ENCODE measurements at regions not wholly inside any gene's neighbourhood (a gene's known extent, or its start where the extent isn't known, plus 50 kb on each side); places are given as distances from the start of the nearest gene placed in this dataset.
"Not testable (repeated sequence)": the region's sequence is repeated elsewhere in the genome, so short reads cannot be mapped to it uniquely, and the experiment has no call there.

- DNase-seq; in situ Hi-C loops (cut with MboI; ENCODE audit: low pct_ligation_motif_present in 1 of 4, low pct_unique_long_range_greater_than_20kb in 1 of 4, low sequenced_read_pairs in 3 of 4); H3K36me3 ChIP-seq; H3K4me3 ChIP-seq; H3K27ac ChIP-seq; H3K27me3 ChIP-seq; H3K4me1 ChIP-seq; intact Hi-C loops (cut with DNase I; ENCODE audit: low total_unique reads): not testable (repeated sequence)
- peaks cover 5 to 11% of the 10 kb centered on the region in 2 donors for H3K9me3 ChIP-seq
- WGBS, 2 donors (ENCODE audit: low coverage in 1 of 2), result 66 to 82% methylated on average over 6 to 7 of the region's 7 CpGs
These were observed 117.0 kb downstream of the SDHAF3 start for GRCh38 chr7:97234494-97234893.

GRCh38 chr7:97246317-97246716 is 128.8 kb downstream of the SDHAF3 start:
- Histone ChIP-seq H3K27me3 (no peaks in the 10 kb centered on the region), H3K4me3 (no peak overlapping the region), H3K9me3 (peaks cover 9 to 16% of the 10 kb centered on the region in 2 donors), H3K27ac (no peak overlapping the region), H3K4me1 (peaks cover 0 to 3% (median 0%) of the 10 kb centered on the region in 4 donors), H3K36me3 (no peaks in the 10 kb centered on the region)
- in situ Hi-C loops (cut with MboI; ENCODE audit: low pct_ligation_motif_present in 1 of 4, low pct_unique_long_range_greater_than_20kb in 1 of 4, low sequenced_read_pairs in 3 of 4) (no loop called here), intact Hi-C loops (cut with DNase I; ENCODE audit: low total_unique reads) (no loop called here)
- no peak for DNase-seq
- WGBS, 2 donors (ENCODE audit: low coverage in 1 of 2), result 82 to 90% methylated on average over 2 of the region's 2 CpGs
- TF ChIP-seq CTCF (IDR thresholded peaks at IDR 0.05) (no peak), POLR2AphosphoS5 (IDR thresholded peaks at IDR 0.05) (no peak), POLR2A (IDR thresholded peaks at IDR 0.05) (no peak)

GRCh38 chr7:97258187-97258586 is 140.7 kb downstream of the SDHAF3 start:
- intact Hi-C loops (cut with DNase I; ENCODE audit: low total_unique reads), result not testable (repeated sequence)

GRCh38 chr7:97269741-97270140 is 152.2 kb downstream of the SDHAF3 start:
- Histone ChIP-seq H3K4me1 (peaks cover 0 to 21% (median 4%) of the 10 kb centered on the region in 4 donors), H3K27ac (no peak overlapping the region), H3K9me3 (no peaks in the 10 kb centered on the region), H3K27me3 (no peaks in the 10 kb centered on the region), H3K4me3 (no peak overlapping the region), H3K36me3 (no peaks in the 10 kb centered on the region)
- intact Hi-C loops (cut with DNase I; ENCODE audit: low total_unique reads), result no loop called here
- no peak for DNase-seq
- in situ Hi-C loops (cut with MboI; ENCODE audit: low pct_ligation_motif_present in 1 of 4, low pct_unique_long_range_greater_than_20kb in 1 of 4, low sequenced_read_pairs in 3 of 4), result no loop called here
- TF ChIP-seq POLR2A (IDR thresholded peaks at IDR 0.05) (no peak), EP300 (IDR thresholded peaks at IDR 0.05; ENCODE audit: low read depth) (no peak)

More at GRCh38 chr7:97258187-97258586, 140.7 kb downstream of the SDHAF3 start:
- DNase-seq; H3K27ac ChIP-seq; H3K36me3 ChIP-seq; H3K9me3 ChIP-seq; H3K4me3 ChIP-seq; H3K27me3 ChIP-seq; in situ Hi-C loops (cut with MboI; ENCODE audit: low pct_ligation_motif_present in 1 of 4, low pct_unique_long_range_greater_than_20kb in 1 of 4, low sequenced_read_pairs in 3 of 4); H3K4me1 ChIP-seq: not testable (repeated sequence)
- WGBS, 2 donors (ENCODE audit: low coverage in 1 of 2), result 86 to 100% methylated on average over 1 of the region's 3 CpGs

- H3K4me3 ChIP-seq, result no peak overlapping the region
- peak overlapping the region in 1 of 4 donors; percentile 82 for H3K27ac ChIP-seq
- H3K27me3 ChIP-seq, result no peaks in the 10 kb centered on the region
- 57 to 61% methylated on average over 1 of the region's 1 CpG for WGBS, 2 donors (ENCODE audit: low coverage in 1 of 2)
- no peaks in the 10 kb centered on the region for H3K36me3 ChIP-seq
- no peak for TF ChIP-seq POLR2AphosphoS5 (IDR thresholded peaks at IDR 0.05)
- no peak for TF ChIP-seq EP300 (IDR thresholded peaks at IDR 0.05; ENCODE audit: low read depth)
- TF ChIP-seq POLR2A (IDR thresholded peaks at IDR 0.05), result no peak
- no peak for TF ChIP-seq CTCF (IDR thresholded peaks at IDR 0.05)
- no peaks in the 10 kb centered on the region for H3K9me3 ChIP-seq
- in situ Hi-C loops (cut with MboI; ENCODE audit: low pct_ligation_motif_present in 1 of 4, low pct_unique_long_range_greater_than_20kb in 1 of 4, low sequenced_read_pairs in 3 of 4), result no loop called here
- no peak for DNase-seq
- peaks cover 0 to 27% (median 6%) of the 10 kb centered on the region in 4 donors for H3K4me1 ChIP-seq
- intact Hi-C loops (cut with DNase I; ENCODE audit: low total_unique reads), result no loop called here
These were observed 152.8 kb downstream of the SDHAF3 start for GRCh38 chr7:97270280-97270679.

- peak overlapping the region; percentile 43 to 82 (median 78) for H3K27ac ChIP-seq
- DNase-seq, result no peak
- H3K4me1 ChIP-seq, result peaks cover 0 to 37% (median 10%) of the 10 kb centered on the region in 4 donors
- WGBS, 2 donors (ENCODE audit: low coverage in 1 of 2), result 48 to 50% methylated on average over 4 of the region's 4 CpGs
- no peaks in the 10 kb centered on the region for H3K9me3 ChIP-seq
- no peak overlapping the region for H3K4me3 ChIP-seq
- intact Hi-C loops (cut with DNase I; ENCODE audit: low total_unique reads) (no loop called here), in situ Hi-C loops (cut with MboI; ENCODE audit: low pct_ligation_motif_present in 1 of 4, low pct_unique_long_range_greater_than_20kb in 1 of 4, low sequenced_read_pairs in 3 of 4) (no loop called here)
- H3K27me3 ChIP-seq, result no peaks in the 10 kb centered on the region
- TF ChIP-seq CTCF (IDR thresholded peaks at IDR 0.05) (no peak), EP300 (IDR thresholded peaks at IDR 0.05; ENCODE audit: low read depth) (no peak), POLR2A (IDR thresholded peaks at IDR 0.05) (no peak), POLR2AphosphoS5 (IDR thresholded peaks at IDR 0.05) (no peak)
- H3K36me3 ChIP-seq, result no peaks in the 10 kb centered on the region
These were observed 154.1 kb downstream of the SDHAF3 start for GRCh38 chr7:97271619-97272018.

Measured in transverse colon (tissue), 4 donors.